HS-27A (cell line): ENCODE measurements at regions not wholly inside any gene's neighbourhood (a gene's known extent, or its start where the extent isn't known, plus 50 kb on each side); places are given as distances from the start of the nearest gene placed in this dataset.
"Not testable (repeated sequence)": the region's sequence is repeated elsewhere in the genome, so short reads cannot be mapped to it uniquely, and the experiment has no call there.

Experiments used
- DNase-seq: peaks from one replicate; pipeline ENCODE4 v3.0.0-alpha.2; 2012; ENCODE audit warnings: low read depth, missing footprints

- no peak for DNase-seq
Observed at GRCh38 chr5:25568989-25569625, 924.3 kb upstream of the CDH10 start.

- DNase-seq: no peak
Observed at GRCh38 chr5:25568294-25568693, 923.5 kb upstream of the CDH10 start.

GRCh38 chr5:25567881-25568280, 923.1 kb upstream of the CDH10 start:
- no peak for DNase-seq

GRCh38 chr5:25562656-25563055, 917.9 kb upstream of the CDH10 start:
- DNase-seq: no peak

- no peak for DNase-seq
Observed at GRCh38 chr5:25554077-25554476, 909.3 kb upstream of the CDH10 start.

- no peak for DNase-seq
Observed at GRCh38 chr5:25552871-25553481, 908.2 kb upstream of the CDH10 start.

GRCh38 chr5:25550793-25551192, 906.0 kb upstream of the CDH10 start:
- DNase-seq: no peak

GRCh38 chr5:25544652-25545249, 900.0 kb upstream of the CDH10 start:
- no peak for DNase-seq

- no peak for DNase-seq
Observed at GRCh38 chr5:25540628-25541027, 895.9 kb upstream of the CDH10 start.

- DNase-seq: no peak
Observed at GRCh38 chr5:25539536-25539935, 894.8 kb upstream of the CDH10 start.

- not testable (repeated sequence) for DNase-seq
Observed at GRCh38 chr5:25536461-25536860, 891.7 kb upstream of the CDH10 start.

- DNase-seq: no peak
Observed at GRCh38 chr5:25516141-25516540, 871.4 kb upstream of the CDH10 start.

- DNase-seq: no peak
Observed at GRCh38 chr5:25515525-25515924, 870.7 kb upstream of the CDH10 start.

- DNase-seq: not testable (repeated sequence)
Observed at GRCh38 chr5:25510692-25511091, 865.9 kb upstream of the CDH10 start.

- not testable (repeated sequence) for DNase-seq
Observed at GRCh38 chr5:25508011-25508410, 863.2 kb upstream of the CDH10 start.

- DNase-seq: no peak
Observed at GRCh38 chr5:25500635-25501034, 855.9 kb upstream of the CDH10 start.

GRCh38 chr5:25489834-25490538, 845.2 kb upstream of the CDH10 start:
- no peak for DNase-seq

GRCh38 chr5:25488119-25488518, 843.3 kb upstream of the CDH10 start:
- no peak for DNase-seq

GRCh38 chr5:25484391-25484790, 839.6 kb upstream of the CDH10 start:
- DNase-seq: no peak

GRCh38 chr5:25481463-25481862, 836.7 kb upstream of the CDH10 start:
- no peak for DNase-seq

- no peak for DNase-seq
Observed at GRCh38 chr5:25459082-25459481, 814.3 kb upstream of the CDH10 start.

- DNase-seq: no peak
Observed at GRCh38 chr5:25458628-25459027, 813.9 kb upstream of the CDH10 start.

GRCh38 chr5:25453500-25453899, 808.7 kb upstream of the CDH10 start:
- DNase-seq: no peak
